A549 (cell line): ENCODE measurements at regions not wholly inside any gene's neighbourhood (a gene's known extent, or its start where the extent isn't known, plus 50 kb on each side); places are given as distances from the start of the nearest gene placed in this dataset.

Experiments
- BHLHE40 ChIP-seq: IDR thresholded peaks from 2 replicates; pipeline ENCODE4 v1.6.1; 2012; ENCODE audit warnings: low read depth, low read length, inconsistent platforms
- CBX8 ChIP-seq: fragments of 200-600 bp; sonication (generic); IDR thresholded peaks from 2 replicates; pipeline ENCODE4 v1.6.1; 2016
- EP300 ChIP-seq, 2 experiments: fragments of >200 bp; sonication (Bioruptor Twin); formaldehyde crosslinking; IDR thresholded peaks; 2 replicates in 1 of 2; 3 replicates in 1 of 2; pipeline ENCODE4 v1.6.1; 2016 to 2017
- JUN ChIP-seq, 2 experiments: fragments of >200 bp; sonication (Bioruptor Twin); formaldehyde crosslinking; IDR thresholded peaks; 2 replicates in 1 of 2; 3 replicates in 1 of 2; pipeline ENCODE4 v1.6.1; 2016 to 2017
- KDM1A ChIP-seq: fragments of 200-600 bp; sonication (generic); IDR thresholded peaks from 2 replicates; pipeline ENCODE4 v1.6.1; 2016; ENCODE audit warnings: low read depth, mild to moderate bottlenecking
- POLR2A ChIP-seq: IDR thresholded peaks from 2 replicates; pipeline ENCODE4 v1.6.1; 2012; ENCODE audit warnings: mild to moderate bottlenecking, low read length
- RNF2 ChIP-seq: fragments of 200-600 bp; sonication (generic); IDR thresholded peaks from 2 replicates; pipeline ENCODE4 v1.6.1; 2016; ENCODE audit warnings: low read depth, mild to moderate bottlenecking, antibody characterized with exemption, moderate library complexity, borderline replicate concordance
- SMC3 ChIP-seq: fragments of >200 bp; sonication (Bioruptor Twin); formaldehyde crosslinking; IDR thresholded peaks from 3 replicates; pipeline ENCODE4 v1.6.1; 2018; ENCODE audit warnings: inconsistent platforms
- TP53 ChIP-seq: fragments of 250-450 bp; sonication (Bioruptor Pico); IDR thresholded peaks from 2 replicates; pipeline ENCODE4 v1.5.0; 2021; ENCODE audit warnings: mild to moderate bottlenecking, moderate library complexity
- TF ChIP-seq, protein P1 (sequence below): fragments of 200-600 bp; sonication (generic); IDR thresholded peaks from 2 replicates; pipeline ENCODE4 v1.6.1; 2016; ENCODE audit warnings: antibody characterized with exemption, mild to moderate bottlenecking, moderate library complexity
- TF ChIP-seq, protein P2 (sequence below): fragments of >200 bp; sonication (Bioruptor Twin); formaldehyde crosslinking; IDR thresholded peaks from 3 replicates; pipeline ENCODE4 v1.5.1; 2016
- TF ChIP-seq, protein P3 (sequence below): fragments of 450-650 bp; IDR thresholded peaks from 2 replicates; pipeline ENCODE4 v1.6.1; 2014; ENCODE audit warnings: antibody characterized with exemption
- TF ChIP-seq, protein P4 (sequence below): IDR thresholded peaks from 2 replicates; pipeline ENCODE4 v1.6.1; 2012
- TF ChIP-seq, protein P5 (sequence below): fragments of 250-450 bp; sonication (Bioruptor Pico); IDR thresholded peaks from 2 replicates; pipeline ENCODE4 v1.5.0; 2021; ENCODE audit warnings: mild to moderate bottlenecking, moderate library complexity, borderline replicate concordance

DNA sequence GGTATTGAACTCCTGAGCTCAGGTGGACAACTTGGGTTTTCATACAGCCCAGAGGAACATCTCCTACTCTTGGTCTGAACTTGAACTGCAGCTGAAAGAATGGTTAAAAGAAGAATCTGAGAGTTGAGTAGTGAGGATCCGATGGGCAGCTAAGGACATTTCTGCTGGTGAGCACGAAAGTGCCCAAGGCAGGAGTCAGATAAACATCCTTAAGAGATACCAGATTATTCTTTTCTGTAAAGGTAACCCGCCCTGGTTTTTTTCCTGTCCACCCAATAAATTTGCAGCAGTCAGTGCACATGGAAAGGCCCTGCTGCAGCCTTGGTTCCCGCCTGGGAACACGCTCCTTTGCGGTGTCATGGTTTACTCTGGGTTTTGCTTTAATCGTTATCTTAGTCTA is 78.4 kb upstream of the ARHGEF7 start:
- TF ChIP-seq KDM1A (no peak), TP53 (CRISPR knock-in tag) (no peak), RNF2 (no peak), POLR2A (no peak), SMC3 (no peak), EP300 (IDR thresholded peaks at IDR 0.05) (no peak), JUN (IDR thresholded peaks at IDR 0.05) (no peak), BHLHE40 (no peak), CBX8 (no peak)
- TF ChIP-seq, protein P1, sequence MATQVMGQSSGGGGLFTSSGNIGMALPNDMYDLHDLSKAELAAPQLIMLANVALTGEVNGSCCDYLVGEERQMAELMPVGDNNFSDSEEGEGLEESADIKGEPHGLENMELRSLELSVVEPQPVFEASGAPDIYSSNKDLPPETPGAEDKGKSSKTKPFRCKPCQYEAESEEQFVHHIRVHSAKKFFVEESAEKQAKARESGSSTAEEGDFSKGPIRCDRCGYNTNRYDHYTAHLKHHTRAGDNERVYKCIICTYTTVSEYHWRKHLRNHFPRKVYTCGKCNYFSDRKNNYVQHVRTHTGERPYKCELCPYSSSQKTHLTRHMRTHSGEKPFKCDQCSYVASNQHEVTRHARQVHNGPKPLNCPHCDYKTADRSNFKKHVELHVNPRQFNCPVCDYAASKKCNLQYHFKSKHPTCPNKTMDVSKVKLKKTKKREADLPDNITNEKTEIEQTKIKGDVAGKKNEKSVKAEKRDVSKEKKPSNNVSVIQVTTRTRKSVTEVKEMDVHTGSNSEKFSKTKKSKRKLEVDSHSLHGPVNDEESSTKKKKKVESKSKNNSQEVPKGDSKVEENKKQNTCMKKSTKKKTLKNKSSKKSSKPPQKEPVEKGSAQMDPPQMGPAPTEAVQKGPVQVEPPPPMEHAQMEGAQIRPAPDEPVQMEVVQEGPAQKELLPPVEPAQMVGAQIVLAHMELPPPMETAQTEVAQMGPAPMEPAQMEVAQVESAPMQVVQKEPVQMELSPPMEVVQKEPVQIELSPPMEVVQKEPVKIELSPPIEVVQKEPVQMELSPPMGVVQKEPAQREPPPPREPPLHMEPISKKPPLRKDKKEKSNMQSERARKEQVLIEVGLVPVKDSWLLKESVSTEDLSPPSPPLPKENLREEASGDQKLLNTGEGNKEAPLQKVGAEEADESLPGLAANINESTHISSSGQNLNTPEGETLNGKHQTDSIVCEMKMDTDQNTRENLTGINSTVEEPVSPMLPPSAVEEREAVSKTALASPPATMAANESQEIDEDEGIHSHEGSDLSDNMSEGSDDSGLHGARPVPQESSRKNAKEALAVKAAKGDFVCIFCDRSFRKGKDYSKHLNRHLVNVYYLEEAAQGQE = no peak
- TF ChIP-seq, protein P2, sequence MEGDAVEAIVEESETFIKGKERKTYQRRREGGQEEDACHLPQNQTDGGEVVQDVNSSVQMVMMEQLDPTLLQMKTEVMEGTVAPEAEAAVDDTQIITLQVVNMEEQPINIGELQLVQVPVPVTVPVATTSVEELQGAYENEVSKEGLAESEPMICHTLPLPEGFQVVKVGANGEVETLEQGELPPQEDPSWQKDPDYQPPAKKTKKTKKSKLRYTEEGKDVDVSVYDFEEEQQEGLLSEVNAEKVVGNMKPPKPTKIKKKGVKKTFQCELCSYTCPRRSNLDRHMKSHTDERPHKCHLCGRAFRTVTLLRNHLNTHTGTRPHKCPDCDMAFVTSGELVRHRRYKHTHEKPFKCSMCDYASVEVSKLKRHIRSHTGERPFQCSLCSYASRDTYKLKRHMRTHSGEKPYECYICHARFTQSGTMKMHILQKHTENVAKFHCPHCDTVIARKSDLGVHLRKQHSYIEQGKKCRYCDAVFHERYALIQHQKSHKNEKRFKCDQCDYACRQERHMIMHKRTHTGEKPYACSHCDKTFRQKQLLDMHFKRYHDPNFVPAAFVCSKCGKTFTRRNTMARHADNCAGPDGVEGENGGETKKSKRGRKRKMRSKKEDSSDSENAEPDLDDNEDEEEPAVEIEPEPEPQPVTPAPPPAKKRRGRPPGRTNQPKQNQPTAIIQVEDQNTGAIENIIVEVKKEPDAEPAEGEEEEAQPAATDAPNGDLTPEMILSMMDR = no peak
- TF ChIP-seq, protein P3, sequence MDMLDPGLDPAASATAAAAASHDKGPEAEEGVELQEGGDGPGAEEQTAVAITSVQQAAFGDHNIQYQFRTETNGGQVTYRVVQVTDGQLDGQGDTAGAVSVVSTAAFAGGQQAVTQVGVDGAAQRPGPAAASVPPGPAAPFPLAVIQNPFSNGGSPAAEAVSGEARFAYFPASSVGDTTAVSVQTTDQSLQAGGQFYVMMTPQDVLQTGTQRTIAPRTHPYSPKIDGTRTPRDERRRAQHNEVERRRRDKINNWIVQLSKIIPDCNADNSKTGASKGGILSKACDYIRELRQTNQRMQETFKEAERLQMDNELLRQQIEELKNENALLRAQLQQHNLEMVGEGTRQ = no peak
- TF ChIP-seq, protein P4, sequence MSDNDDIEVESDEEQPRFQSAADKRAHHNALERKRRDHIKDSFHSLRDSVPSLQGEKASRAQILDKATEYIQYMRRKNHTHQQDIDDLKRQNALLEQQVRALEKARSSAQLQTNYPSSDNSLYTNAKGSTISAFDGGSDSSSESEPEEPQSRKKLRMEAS = no peak
- TF ChIP-seq, protein P5, sequence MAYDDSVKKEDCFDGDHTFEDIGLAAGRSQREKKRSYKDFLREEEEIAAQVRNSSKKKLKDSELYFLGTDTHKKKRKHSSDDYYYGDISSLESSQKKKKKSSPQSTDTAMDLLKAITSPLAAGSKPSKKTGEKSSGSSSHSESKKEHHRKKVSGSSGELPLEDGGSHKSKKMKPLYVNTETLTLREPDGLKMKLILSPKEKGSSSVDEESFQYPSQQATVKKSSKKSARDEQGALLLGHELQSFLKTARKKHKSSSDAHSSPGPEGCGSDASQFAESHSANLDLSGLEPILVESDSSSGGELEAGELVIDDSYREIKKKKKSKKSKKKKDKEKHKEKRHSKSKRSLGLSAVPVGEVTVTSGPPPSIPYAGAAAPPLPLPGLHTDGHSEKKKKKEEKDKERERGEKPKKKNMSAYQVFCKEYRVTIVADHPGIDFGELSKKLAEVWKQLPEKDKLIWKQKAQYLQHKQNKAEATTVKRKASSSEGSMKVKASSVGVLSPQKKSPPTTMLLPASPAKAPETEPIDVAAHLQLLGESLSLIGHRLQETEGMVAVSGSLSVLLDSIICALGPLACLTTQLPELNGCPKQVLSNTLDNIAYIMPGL (CRISPR knock-in tag) = no peak
